SJCRH30 (cell line): ENCODE measurements at regions not wholly inside any gene's neighbourhood (a gene's known extent, or its start where the extent isn't known, plus 50 kb on each side); places are given as distances from the start of the nearest gene placed in this dataset.

Experiments
- DNase-seq, 2 experiments: peaks; one replicate each; pipeline ENCODE4 v3.0.0-alpha.2; 2015 to 2020
- H3K27ac ChIP-seq: fragments of 250-450 bp; sonication (Bioruptor Pico); 2 replicates; pipeline ENCODE4 v1.5.1; 2020; ENCODE audit warnings: mild to moderate bottlenecking, moderate library complexity
- H3K27me3 ChIP-seq: fragments of 250-450 bp; sonication (Bioruptor Pico); 2 replicates; pipeline ENCODE4 v1.5.1; 2020; ENCODE audit warnings: mild to moderate bottlenecking, moderate library complexity
- H3K36me3 ChIP-seq: fragments of 250-450 bp; sonication (Bioruptor Pico); 2 replicates; pipeline ENCODE4 v1.5.1; 2020; ENCODE audit warnings: mild to moderate bottlenecking, moderate library complexity
- H3K4me1 ChIP-seq: fragments of 250-450 bp; sonication (Bioruptor Pico); 2 replicates; pipeline ENCODE4 v1.5.1; 2020; ENCODE audit warnings: mild to moderate bottlenecking, moderate library complexity
- H3K4me3 ChIP-seq: fragments of 250-450 bp; sonication (Bioruptor Pico); 2 replicates; pipeline ENCODE4 v1.5.1; 2020; ENCODE audit warnings: mild to moderate bottlenecking, moderate library complexity
- H3K9me3 ChIP-seq: fragments of 250-450 bp; sonication (Bioruptor Pico); replicated peaks from 2 replicates; pipeline ENCODE4 v1.5.1; 2020; ENCODE audit warnings: mild to moderate bottlenecking, moderate library complexity

GRCh38 chr3:106398891-106399600 lies 530.2 kb upstream of the CBLB start:
- Histone ChIP-seq H3K36me3 (no peaks in the 10 kb centered on the region), H3K9me3 (no peaks in the 10 kb centered on the region), H3K27me3 (no peaks in the 10 kb centered on the region), H3K4me3 (no peak overlapping the region), H3K4me1 (peaks cover 11% of the 10 kb centered on the region), H3K27ac (no peak overlapping the region)
- peak in 1 of 2 experiments; percentile 17 for DNase-seq

- Histone ChIP-seq H3K9me3 (no peaks in the 10 kb centered on the region), H3K4me1 (peaks cover 11% of the 10 kb centered on the region), H3K4me3 (no peak overlapping the region), H3K27me3 (no peaks in the 10 kb centered on the region), H3K36me3 (no peaks in the 10 kb centered on the region), H3K27ac (no peak overlapping the region)
- DNase-seq: no peak
Measured at GRCh38 chr3:106399761-106400160, 530.9 kb upstream of the CBLB start.

- Histone ChIP-seq H3K9me3 (no peaks in the 10 kb centered on the region), H3K4me3 (no peak overlapping the region), H3K27ac (no peak overlapping the region), H3K27me3 (no peaks in the 10 kb centered on the region), H3K36me3 (no peaks in the 10 kb centered on the region), H3K4me1 (peaks cover 11% of the 10 kb centered on the region)
- DNase-seq: no peak
Measured at GRCh38 chr3:106401666-106402490, 533.1 kb upstream of the CBLB start.

GRCh38 chr3:106403371-106404145 lies 534.7 kb upstream of the CBLB start:
- Histone ChIP-seq H3K27ac (no peak overlapping the region), H3K4me3 (no peak overlapping the region), H3K36me3 (no peaks in the 10 kb centered on the region), H3K27me3 (no peaks in the 10 kb centered on the region), H3K9me3 (no peaks in the 10 kb centered on the region), H3K4me1 (peaks cover 7% of the 10 kb centered on the region)
- DNase-seq: no peak

DNA sequence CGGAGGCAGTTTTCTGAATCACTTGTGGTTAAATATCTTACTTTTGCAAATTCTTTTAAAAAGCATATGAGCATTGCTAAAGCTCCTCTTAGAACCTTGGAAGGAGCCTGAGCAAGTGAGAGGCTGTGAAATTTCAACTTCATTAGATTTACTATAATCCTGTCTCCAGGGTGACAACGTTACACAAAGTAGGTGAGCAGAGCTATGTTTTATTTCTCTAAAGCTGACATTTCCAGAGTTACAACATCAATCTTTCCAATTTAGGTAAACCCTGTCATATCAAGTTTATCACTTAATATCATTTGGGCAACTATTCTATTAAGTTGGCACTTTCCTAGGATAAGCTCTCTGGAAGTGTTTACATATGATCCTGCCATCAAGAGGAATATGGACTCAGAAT lies 544.9 kb upstream of the CBLB start:
- no peak for DNase-seq
- H3K27ac ChIP-seq: no peak overlapping the region
- H3K27me3 ChIP-seq: peaks cover under 1% of the 10 kb centered on the region; the same call in 1 of the 2 replicates
- no peak overlapping the region for H3K4me3 ChIP-seq
- H3K4me1 ChIP-seq: no peaks in the 10 kb centered on the region
- H3K36me3 ChIP-seq: no peaks in the 10 kb centered on the region
- no peaks in the 10 kb centered on the region for H3K9me3 ChIP-seq

DNA sequence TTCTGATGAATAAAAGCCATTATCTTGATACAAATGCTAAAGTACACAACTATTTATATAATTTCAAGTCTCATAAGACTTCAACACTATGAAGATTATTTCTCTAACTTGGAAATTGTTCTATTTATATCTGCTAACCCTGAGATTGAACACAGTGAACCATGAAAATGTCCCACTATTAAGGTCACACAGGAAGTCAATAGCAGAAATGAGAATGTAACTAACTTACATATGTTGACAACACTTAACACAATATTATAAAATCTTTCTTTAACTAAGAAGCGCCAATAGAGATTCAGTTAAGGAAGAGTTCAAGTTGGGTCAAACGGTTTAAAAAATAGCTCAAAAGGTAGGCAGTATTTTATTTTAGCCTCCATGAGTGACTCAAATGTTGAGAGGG lies 551.8 kb upstream of the CBLB start:
- Histone ChIP-seq H3K27ac (no peak overlapping the region), H3K36me3 (no peaks in the 10 kb centered on the region), H3K4me1 (no peaks in the 10 kb centered on the region), H3K27me3 (peaks cover 3% of the 10 kb centered on the region; the same call in 1 of the 2 replicates), H3K4me3 (no peak overlapping the region), H3K9me3 (no peaks in the 10 kb centered on the region)
- DNase-seq: no peak

- Histone ChIP-seq H3K4me1 (no peaks in the 10 kb centered on the region), H3K27ac (no peak overlapping the region), H3K27me3 (peaks cover 3% of the 10 kb centered on the region; the same call in 1 of the 2 replicates), H3K36me3 (no peaks in the 10 kb centered on the region), H3K9me3 (no peaks in the 10 kb centered on the region), H3K4me3 (no peak overlapping the region)
- no peak for DNase-seq
Measured at GRCh38 chr3:106421426-106421825, 552.6 kb upstream of the CBLB start.

- no peak for DNase-seq
- Histone ChIP-seq H3K4me1 (no peaks in the 10 kb centered on the region), H3K27me3 (peaks cover 3% of the 10 kb centered on the region; the same call in 1 of the 2 replicates), H3K9me3 (no peaks in the 10 kb centered on the region), H3K4me3 (no peak overlapping the region), H3K27ac (no peak overlapping the region), H3K36me3 (no peaks in the 10 kb centered on the region)
Measured at GRCh38 chr3:106421909-106422308, 553.1 kb upstream of the CBLB start.

DNA sequence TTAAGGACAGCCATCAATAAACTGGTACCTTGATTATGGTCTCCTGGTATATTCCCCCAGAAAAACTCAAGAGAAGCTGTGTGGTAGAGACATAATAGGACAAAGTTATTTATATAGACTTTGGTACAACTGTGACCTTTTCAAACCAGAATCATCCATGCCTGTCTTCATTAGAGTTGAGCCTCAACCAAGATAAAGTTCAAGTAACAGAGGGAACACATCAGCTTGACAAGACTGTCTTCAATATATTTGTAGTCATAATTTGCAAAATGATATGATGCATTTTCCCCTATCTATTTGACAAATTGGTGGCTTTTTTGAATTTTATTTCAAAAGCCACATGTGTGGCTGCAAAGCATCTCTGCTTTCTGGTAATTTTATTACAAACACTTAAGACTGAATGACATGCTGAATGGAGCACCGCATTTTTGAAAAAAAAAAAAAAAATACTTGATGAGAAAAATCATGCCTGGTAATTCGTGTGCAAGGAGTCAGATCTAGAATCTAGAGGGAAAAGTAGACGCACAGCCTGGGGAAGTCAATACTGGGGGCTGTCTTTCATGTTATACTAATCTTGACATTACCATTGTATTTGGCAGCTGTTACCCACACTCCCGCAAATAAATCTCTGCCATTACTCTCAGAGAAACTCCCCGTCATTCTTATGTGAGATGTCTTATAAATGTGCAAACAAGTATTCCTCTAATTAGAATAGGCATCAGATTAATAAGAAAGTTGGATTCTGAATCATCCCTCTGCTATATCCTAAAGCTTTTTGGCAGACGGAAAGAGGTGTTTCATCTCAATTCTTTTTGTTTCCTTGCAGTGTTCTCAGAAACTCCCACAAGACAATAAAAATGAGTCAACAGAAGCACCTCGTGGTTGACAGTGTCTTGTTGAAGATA lies 554.8 kb upstream of the CBLB start:
- no peak overlapping the region for H3K27ac ChIP-seq
- no peaks in the 10 kb centered on the region for H3K9me3 ChIP-seq
- H3K4me3 ChIP-seq: no peak overlapping the region
- no peaks in the 10 kb centered on the region for H3K36me3 ChIP-seq
- no peak for DNase-seq
- peaks cover 3% of the 10 kb centered on the region; the same call in 1 of the 2 replicates for H3K27me3 ChIP-seq
- 0 out of 2 replicates have a peak, but pooled peaks cover 2% of the 10 kb centered on the region for H3K4me1 ChIP-seq

DNA sequence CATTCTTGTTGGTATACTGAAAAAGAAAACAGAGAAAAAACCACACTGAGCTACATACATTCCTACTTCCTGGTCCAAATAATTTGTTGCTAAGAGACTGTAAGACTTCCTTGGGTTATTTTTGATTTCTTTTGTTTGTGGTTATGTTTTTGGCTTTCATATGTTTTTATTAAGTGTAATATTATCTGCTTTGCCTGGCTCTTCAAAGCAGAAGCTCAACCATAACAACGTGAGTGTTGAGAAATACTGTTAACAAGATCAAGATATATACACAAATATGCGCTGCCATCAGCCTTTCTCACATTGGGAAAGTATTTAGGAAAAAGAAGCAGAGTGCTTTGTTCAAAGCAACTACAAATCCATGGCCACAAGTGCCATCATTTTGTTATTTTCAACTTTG lies 556.2 kb upstream of the CBLB start:
- no peak overlapping the region for H3K4me3 ChIP-seq
- no peaks in the 10 kb centered on the region for H3K9me3 ChIP-seq
- no peak for DNase-seq
- no peaks in the 10 kb centered on the region for H3K27me3 ChIP-seq
- H3K36me3 ChIP-seq: no peaks in the 10 kb centered on the region
- H3K27ac ChIP-seq: no peak overlapping the region
- 0 out of 2 replicates have a peak, but pooled peaks cover 2% of the 10 kb centered on the region for H3K4me1 ChIP-seq

GRCh38 chr3:106425916-106426315 lies 557.1 kb upstream of the CBLB start:
- Histone ChIP-seq H3K27me3 (no peaks in the 10 kb centered on the region), H3K27ac (no peak overlapping the region), H3K4me3 (no peak overlapping the region), H3K4me1 (0 out of 2 replicates have a peak, but pooled peaks cover 2% of the 10 kb centered on the region), H3K36me3 (no peaks in the 10 kb centered on the region), H3K9me3 (no peaks in the 10 kb centered on the region)
- no peak for DNase-seq

DNA sequence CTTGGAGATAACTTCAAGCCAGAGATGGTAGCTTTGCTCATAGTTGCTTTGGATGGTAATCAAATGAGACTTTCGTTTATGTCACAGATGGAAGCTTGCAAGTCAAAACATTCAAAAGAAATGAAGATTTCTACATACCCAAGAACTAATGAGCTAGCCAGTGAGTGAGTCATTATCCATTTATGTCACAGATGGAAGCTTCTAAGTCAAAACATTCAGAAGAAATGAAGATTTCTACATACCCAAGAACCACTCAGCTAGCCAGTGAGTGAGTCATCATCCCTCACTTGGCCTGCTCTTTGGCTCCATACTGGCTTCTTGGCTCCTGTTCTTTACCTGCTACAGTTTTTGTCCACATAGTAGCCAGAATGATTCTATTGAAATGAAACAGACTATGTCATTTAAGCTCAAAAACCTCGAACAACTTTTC lies 559.8 kb upstream of the CBLB start:
- H3K9me3 ChIP-seq: no peaks in the 10 kb centered on the region
- H3K27ac ChIP-seq: no peak overlapping the region
- H3K27me3 ChIP-seq: no peaks in the 10 kb centered on the region
- H3K4me1 ChIP-seq: 0 out of 2 replicates have a peak, but pooled peaks cover 2% of the 10 kb centered on the region
- no peak for DNase-seq
- H3K4me3 ChIP-seq: no peak overlapping the region
- H3K36me3 ChIP-seq: no peaks in the 10 kb centered on the region

DNA sequence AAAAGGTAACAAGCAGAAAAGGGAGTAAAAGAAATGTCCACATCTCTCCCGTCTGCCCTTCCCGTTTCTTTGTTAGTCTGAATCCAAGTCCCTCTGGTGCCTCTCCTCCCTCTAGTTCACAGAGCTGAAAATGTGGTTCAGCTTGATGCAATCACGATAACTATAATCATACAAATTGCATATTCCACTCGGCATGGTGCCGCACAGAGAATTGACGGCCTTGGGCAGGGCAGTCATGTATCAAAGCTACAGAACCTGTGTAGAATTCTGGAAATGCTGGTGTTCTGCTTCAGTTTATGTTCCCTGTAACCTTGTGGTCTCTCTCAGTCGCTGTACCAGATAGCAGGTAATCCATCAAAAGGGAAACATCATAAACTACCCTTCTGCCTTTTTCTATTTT lies 562.9 kb upstream of the CBLB start:
- Histone ChIP-seq H3K4me3 (no peak overlapping the region), H3K27ac (no peak overlapping the region), H3K36me3 (no peaks in the 10 kb centered on the region), H3K9me3 (no peaks in the 10 kb centered on the region), H3K27me3 (no peaks in the 10 kb centered on the region), H3K4me1 (0 out of 2 replicates have a peak, but pooled peaks cover 2% of the 10 kb centered on the region)
- DNase-seq: no peak

GRCh38 chr3:106435899-106436453 lies 567.2 kb upstream of the CBLB start:
- no peaks in the 10 kb centered on the region for H3K4me1 ChIP-seq
- H3K36me3 ChIP-seq: no peaks in the 10 kb centered on the region
- H3K9me3 ChIP-seq: no peaks in the 10 kb centered on the region
- H3K27ac ChIP-seq: no peak overlapping the region
- no peak overlapping the region for H3K4me3 ChIP-seq
- DNase-seq: no peak
- H3K27me3 ChIP-seq: no peaks in the 10 kb centered on the region
